ENCODE measurements at regions not wholly inside any gene's neighbourhood (a gene's known extent, or its start where the extent isn't known, plus 50 kb on each side); places are given as distances from the start of the nearest gene placed in this dataset.

GRCh38 chr11:122330279-122330965 is 214.4 kb upstream of the BLID start:
- Mint-ChIP-seq H3K4me3 (ENCODE audit: unreplicated experiment) (no peak overlapping the region), H3K27ac (ENCODE audit: unreplicated experiment) (no peak overlapping the region), H3K9me3 (ENCODE audit: low read depth) (no peaks in the 10 kb centered on the region), H3K4me1 (ENCODE audit: low read depth) (no peaks in the 10 kb centered on the region), H3K36me3 (ENCODE audit: low read depth) (no peaks in the 10 kb centered on the region), H3K27me3 (ENCODE audit: low read depth) (peaks cover 10% of the 10 kb centered on the region)
- DNase-seq (ENCODE audit: low spot score), result no peak
- TF ChIP-seq, protein P1, sequence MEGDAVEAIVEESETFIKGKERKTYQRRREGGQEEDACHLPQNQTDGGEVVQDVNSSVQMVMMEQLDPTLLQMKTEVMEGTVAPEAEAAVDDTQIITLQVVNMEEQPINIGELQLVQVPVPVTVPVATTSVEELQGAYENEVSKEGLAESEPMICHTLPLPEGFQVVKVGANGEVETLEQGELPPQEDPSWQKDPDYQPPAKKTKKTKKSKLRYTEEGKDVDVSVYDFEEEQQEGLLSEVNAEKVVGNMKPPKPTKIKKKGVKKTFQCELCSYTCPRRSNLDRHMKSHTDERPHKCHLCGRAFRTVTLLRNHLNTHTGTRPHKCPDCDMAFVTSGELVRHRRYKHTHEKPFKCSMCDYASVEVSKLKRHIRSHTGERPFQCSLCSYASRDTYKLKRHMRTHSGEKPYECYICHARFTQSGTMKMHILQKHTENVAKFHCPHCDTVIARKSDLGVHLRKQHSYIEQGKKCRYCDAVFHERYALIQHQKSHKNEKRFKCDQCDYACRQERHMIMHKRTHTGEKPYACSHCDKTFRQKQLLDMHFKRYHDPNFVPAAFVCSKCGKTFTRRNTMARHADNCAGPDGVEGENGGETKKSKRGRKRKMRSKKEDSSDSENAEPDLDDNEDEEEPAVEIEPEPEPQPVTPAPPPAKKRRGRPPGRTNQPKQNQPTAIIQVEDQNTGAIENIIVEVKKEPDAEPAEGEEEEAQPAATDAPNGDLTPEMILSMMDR (IDR thresholded peaks at IDR 0.05), result no peak

DNA sequence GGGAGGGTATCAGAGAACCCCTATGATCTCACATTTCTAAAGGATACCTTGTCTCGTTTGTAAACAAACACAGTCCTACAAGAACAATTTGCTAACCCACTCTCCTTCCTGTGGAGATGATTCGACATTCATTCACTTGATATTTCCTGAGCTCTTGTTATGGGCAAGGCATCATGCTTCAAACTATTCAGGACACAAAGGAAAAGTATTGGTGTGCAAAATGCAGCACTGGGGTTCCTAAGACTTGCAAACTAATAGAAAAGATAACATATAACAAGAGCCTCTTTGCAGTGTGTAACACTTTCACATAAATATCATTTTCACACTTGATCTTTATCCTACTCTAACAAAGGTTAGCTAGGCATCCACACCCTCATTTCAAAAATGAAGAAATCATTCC is 211.5 kb upstream of the BLID start:
- H3K27ac Mint-ChIP-seq (ENCODE audit: unreplicated experiment), result no peak overlapping the region
- no peaks in the 10 kb centered on the region for H3K36me3 Mint-ChIP-seq (ENCODE audit: low read depth)
- no peaks in the 10 kb centered on the region for H3K9me3 Mint-ChIP-seq (ENCODE audit: low read depth)
- TF ChIP-seq, protein P1 (IDR thresholded peaks at IDR 0.05), result no peak
- H3K4me3 Mint-ChIP-seq (ENCODE audit: unreplicated experiment), result no peak overlapping the region
- DNase-seq (ENCODE audit: low spot score), result no peak
- peaks cover 6% of the 10 kb centered on the region for H3K27me3 Mint-ChIP-seq (ENCODE audit: low read depth)
- no peaks in the 10 kb centered on the region for H3K4me1 Mint-ChIP-seq (ENCODE audit: low read depth)

GRCh38 chr11:122323754-122324421 is 207.9 kb upstream of the BLID start:
- TF ChIP-seq, protein P1 (IDR thresholded peaks at IDR 0.05), result no peak
- Mint-ChIP-seq H3K36me3 (ENCODE audit: low read depth) (no peaks in the 10 kb centered on the region), H3K9me3 (ENCODE audit: low read depth) (no peaks in the 10 kb centered on the region), H3K4me3 (ENCODE audit: unreplicated experiment) (no peak overlapping the region), H3K27me3 (ENCODE audit: low read depth) (peaks cover 11% of the 10 kb centered on the region), H3K27ac (ENCODE audit: unreplicated experiment) (no peak overlapping the region), H3K4me1 (ENCODE audit: low read depth) (no peaks in the 10 kb centered on the region)
- DNase-seq (ENCODE audit: low spot score), result no peak

- Mint-ChIP-seq H3K27ac (ENCODE audit: unreplicated experiment) (no peak overlapping the region), H3K36me3 (ENCODE audit: low read depth) (no peaks in the 10 kb centered on the region), H3K4me3 (ENCODE audit: unreplicated experiment) (no peak overlapping the region), H3K4me1 (ENCODE audit: low read depth) (no peaks in the 10 kb centered on the region), H3K9me3 (ENCODE audit: low read depth) (no peaks in the 10 kb centered on the region), H3K27me3 (ENCODE audit: low read depth) (peaks cover 14% of the 10 kb centered on the region)
- TF ChIP-seq, protein P1 (IDR thresholded peaks at IDR 0.05), result no peak
- no peak for DNase-seq (ENCODE audit: low spot score)
These were observed 206.3 kb upstream of the BLID start for GRCh38 chr11:122322329-122322728.

DNA sequence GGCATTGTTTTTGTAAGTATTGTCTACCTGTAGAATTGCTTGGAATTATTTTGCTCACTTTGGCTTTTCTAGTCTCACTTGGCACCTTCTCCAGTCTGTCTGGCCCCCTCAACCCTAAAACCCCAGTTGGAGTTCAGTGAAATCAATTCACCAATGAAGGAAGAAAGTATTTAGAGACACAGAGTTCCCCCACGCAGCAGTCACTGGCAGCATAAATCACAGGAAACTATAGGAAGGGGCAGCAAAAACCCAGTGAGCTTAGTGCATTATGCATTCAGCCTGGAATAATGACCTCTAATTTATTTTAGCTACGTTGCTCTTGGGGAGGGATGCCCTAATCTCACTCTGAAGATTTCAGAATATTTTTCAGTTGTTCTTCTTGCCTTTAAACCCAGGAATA is 204.7 kb upstream of the BLID start:
- Mint-ChIP-seq H3K36me3 (ENCODE audit: low read depth) (no peaks in the 10 kb centered on the region), H3K9me3 (ENCODE audit: low read depth) (no peaks in the 10 kb centered on the region), H3K27me3 (ENCODE audit: low read depth) (peaks cover 14% of the 10 kb centered on the region), H3K27ac (ENCODE audit: unreplicated experiment) (no peak overlapping the region), H3K4me3 (ENCODE audit: unreplicated experiment) (no peak overlapping the region), H3K4me1 (ENCODE audit: low read depth) (no peaks in the 10 kb centered on the region)
- DNase-seq (ENCODE audit: low spot score), result no peak
- TF ChIP-seq, protein P1 (IDR thresholded peaks at IDR 0.05), result no peak

All from chondrocyte (in vitro differentiated cells).